ENCODE measurements at regions not wholly inside any gene's neighbourhood (a gene's known extent, or its start where the extent isn't known, plus 50 kb on each side); places are given as distances from the start of the nearest gene placed in this dataset.

DNA sequence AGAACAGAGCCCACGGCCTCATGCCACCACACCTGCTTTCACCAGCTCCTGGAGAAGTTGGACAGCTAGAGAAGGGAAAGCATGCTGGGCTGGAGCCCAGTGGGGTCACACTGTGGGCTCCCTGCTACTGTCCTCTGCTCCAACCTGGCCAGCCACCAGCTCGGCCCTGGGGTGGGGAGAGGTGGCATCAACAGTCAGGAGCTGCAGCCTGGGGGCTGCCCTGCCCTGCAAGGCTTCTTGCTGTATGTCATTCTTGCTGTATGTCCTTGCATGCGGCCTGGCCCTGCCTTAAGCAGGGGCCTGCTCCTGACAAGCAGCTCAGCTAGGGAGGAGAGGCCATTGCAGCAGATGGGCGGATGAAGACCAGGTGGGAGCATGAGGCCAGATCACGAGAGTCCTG, 50.7 kb upstream of the CCL2 start:
- TF ChIP-seq, protein P1, sequence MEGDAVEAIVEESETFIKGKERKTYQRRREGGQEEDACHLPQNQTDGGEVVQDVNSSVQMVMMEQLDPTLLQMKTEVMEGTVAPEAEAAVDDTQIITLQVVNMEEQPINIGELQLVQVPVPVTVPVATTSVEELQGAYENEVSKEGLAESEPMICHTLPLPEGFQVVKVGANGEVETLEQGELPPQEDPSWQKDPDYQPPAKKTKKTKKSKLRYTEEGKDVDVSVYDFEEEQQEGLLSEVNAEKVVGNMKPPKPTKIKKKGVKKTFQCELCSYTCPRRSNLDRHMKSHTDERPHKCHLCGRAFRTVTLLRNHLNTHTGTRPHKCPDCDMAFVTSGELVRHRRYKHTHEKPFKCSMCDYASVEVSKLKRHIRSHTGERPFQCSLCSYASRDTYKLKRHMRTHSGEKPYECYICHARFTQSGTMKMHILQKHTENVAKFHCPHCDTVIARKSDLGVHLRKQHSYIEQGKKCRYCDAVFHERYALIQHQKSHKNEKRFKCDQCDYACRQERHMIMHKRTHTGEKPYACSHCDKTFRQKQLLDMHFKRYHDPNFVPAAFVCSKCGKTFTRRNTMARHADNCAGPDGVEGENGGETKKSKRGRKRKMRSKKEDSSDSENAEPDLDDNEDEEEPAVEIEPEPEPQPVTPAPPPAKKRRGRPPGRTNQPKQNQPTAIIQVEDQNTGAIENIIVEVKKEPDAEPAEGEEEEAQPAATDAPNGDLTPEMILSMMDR (IDR thresholded peaks at IDR 0.05) = no peak
- no peak for TF ChIP-seq EP300 (IDR thresholded peaks at IDR 0.05)
